ENCODE measurements at regions not wholly inside any gene's neighbourhood (a gene's known extent, or its start where the extent isn't known, plus 50 kb on each side); places are given as distances from the start of the nearest gene placed in this dataset.
A peak's percentile ranks its signal among the peaks of the same experiment; 100 is the strongest.
"Not testable (repeated sequence)": the region's sequence is repeated elsewhere in the genome, so short reads cannot be mapped to it uniquely, and the experiment has no call there.

DNA sequence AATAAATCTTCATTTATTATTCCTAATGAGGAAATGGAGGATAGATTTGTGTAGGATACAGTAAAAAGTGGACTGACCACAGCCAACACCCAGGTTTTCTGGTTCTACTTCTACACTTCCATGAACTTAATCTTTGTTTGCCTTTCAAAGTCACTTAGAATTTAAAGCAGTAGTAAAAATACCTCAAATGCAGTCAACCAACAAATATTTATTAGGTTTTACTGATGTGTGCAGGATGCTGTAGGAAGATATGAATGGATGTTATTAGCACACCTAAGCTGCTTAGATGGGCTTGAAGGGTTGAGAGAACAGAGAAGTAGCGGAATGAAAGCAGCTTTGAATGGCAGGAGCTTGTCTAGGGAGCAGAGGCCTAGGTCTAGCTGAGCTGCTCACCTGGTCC lies 201.1 kb downstream of the PALM2AKAP2 start:
- no peak for DNase-seq

DNA sequence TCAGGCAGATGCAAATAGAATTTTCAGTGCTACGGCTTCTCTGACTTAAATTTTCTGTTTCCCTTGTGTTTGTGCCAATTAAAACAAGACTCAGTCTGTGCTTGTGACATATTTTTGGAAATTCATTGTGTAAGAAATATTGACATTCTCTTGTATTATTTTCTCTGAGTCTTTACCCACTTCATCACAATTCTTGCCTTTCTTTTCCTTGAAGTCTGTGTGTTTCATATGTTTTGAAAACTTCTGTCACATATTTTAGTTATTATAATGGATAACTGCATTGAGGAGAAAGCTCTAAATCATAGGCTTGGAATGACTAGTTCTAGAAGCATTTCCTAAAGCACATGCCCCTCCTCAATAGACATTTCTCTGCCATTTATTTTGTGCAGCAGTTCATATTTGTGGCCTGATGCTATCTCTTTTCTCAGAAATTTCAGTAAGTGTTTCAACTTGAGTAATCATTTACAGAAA lies 206.6 kb downstream of the PALM2AKAP2 start:
- DNase-seq: no peak

DNA sequence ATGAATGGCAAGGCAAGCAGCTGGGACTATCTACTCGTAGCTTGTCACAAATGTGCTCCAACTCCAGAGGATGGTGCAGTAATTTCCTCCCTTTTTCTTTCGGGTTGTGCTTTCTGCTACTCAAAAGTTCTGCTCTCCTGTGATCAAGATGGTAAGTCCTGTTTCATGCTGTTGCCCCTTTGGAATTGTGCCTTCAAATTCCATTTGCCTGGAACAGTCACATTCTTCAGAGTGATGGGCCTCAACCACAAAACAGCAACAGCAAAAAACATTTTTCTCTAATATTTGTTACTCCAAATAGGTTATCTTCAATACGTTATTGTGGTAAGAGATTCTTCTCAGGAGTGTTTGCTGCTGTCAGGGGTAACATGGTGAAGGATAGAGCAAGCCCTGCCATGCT lies 209.3 kb downstream of the PALM2AKAP2 start:
- no peak for DNase-seq

DNA sequence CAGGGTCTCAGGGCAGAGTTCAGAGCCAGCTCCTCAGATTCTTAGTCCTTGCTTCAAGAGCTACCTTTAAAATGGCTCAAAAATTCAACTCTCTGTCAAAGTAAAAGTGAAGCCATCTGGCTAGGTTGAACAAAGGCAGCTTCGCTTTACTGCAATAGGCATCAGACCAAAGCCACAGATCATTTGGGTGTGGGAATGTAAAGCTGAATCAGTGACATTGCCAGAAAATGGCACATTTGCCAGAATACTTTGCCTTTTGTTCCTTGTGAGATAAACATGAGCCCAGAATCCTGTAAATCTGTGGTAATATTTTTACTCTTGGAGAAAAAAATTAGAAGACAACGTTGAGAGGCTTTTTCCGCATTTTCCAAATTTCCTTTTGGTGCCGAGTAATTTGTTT lies 210.5 kb downstream of the PALM2AKAP2 start:
- no peak for DNase-seq

DNA sequence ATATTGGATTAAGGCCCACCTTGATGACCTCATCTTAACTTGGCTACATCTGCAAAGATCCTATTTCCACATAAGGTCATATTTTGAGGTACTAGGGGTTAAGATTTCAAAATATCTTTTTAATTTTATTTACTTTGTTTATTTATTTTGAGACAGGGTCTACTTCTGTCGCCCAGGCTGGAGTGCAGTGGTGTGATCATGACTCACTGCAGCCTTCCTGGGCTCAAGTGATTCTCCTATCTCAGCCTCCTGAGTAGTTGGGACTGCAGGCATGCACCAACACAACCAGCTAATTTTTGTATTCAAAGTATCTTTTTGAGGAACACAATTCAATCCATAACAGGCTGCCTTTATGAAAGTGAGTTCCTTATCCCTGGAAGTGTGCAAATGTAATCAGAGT lies 212.3 kb downstream of the PALM2AKAP2 start:
- DNase-seq: no peak

DNA sequence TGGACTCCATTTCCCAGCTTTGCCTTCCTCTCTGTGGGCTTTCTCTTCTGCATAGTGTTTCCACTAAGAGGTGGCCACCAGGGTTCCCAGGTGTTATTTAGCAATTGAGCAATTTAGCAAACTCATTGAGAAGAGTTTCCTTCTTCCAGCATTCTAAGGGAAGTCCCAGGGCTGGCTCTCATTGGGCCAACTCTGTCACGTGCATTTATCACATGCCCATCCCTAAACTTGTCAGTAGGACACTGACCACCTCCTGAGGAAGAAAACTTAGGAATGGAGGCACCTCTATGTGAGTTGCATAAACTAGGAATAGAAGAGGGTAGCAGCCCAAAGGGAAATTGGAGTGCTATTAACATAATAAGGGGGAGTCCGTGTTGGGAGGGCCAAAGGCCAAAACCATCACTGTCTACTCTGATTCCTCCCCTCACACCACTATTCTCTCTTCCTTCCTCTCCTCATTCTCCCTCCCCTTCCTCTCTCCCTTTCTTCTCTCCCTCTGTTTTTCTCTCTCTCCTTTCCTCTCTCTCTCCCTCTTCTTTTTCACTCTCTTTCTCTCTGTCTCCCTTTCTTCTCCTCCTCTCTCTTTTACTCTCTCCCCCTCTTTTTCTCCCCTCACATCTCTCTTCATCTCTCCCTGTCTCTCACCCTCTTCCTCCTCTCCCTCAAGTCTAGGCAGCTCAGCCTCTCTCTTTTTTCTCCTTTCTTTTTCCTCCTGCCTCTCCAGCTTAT lies 213.4 kb downstream of the PALM2AKAP2 start:
- DNase-seq: no peak

DNA sequence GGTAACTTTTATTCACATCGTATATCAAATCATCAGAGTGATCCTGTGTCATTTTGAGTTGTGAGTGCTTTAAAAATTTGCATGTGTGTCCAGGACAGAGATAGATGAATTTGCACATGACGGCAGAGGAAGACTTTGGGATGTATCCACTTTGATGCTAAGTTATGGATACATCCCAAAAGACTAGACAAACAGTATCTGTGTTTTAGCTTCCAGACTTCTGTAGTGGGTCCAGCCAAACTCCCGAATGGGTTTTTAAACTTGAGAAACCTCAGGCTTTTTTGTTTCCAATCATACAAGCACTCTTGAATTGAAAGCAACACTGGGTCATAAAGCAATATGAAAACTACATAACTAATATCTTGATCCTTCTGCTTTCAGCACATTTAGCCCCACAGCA lies 213.8 kb downstream of the C9orf152 start:
- DNase-seq: no peak

DNA sequence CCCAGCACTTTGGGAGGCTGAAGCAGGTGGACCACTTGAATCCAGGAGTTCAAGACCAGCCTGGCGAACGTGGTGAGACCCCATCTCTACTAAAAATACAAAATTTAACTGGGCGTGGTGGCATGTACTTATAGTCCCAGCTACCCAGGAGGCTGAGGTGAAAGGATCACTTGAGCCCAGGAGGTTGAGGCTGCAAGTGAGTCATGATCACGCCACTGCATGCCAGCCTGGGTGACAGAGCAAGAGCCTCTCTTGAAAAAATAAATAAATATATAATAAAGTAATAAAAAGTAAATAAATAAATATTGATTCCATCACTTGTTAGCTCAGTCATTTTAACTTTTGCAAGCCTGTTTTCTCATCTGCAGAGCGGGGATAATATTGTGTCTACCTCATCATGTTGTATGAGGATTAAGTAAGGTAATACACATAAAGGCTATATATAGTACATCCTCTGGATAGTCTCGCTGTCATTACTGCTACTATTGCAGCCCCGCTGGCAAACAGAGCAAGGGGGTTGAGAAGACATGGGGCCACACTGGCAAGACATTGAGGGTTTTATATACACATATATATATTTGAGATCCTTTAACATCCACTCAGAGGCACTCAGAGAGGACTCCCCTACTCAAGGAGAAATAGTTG lies 210.9 kb downstream of the C9orf152 start:
- DNase-seq: no peak

DNA sequence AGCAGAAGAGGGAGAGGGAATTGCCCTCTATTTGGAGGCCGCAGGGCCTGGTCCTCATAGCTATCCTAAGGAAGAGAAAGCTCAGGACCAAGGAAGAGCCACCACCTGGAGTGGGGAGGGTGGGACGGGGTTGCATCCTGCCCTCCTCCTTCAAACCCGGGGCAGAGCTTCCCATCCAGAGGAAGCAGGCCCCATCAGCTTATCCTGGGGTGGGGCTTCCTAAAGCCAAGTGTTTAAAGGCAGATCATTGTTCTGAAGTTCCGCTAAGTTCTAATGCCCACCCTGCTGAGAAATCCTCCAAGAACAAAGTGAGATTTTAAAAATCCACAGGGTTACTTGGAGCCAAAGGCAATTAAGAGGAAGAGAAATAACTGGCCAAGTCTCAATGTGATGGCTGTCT lies 210.3 kb downstream of the C9orf152 start:
- DNase-seq: no peak

DNA sequence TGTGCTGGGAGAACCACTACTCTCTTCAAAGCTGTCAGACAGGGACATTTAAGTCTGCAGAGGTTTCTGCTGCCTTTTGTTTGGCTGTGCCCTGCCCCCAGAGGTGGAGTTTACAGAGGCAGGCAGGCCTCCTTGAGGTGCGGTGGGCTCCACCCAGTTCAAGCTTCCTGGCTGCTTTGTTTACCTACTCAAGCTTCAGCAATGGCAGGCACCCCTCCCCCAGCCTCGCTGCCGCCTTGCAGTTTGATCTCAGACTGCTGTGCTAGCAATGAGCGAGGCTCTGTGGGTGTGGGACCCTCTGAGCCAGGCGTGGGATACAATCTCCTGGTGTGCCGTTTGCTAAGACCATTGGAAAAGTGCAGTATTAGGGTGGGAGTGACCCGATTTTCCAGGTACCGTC lies 202.4 kb downstream of the C9orf152 start:
- DNase-seq: peak; percentile 43

DNA sequence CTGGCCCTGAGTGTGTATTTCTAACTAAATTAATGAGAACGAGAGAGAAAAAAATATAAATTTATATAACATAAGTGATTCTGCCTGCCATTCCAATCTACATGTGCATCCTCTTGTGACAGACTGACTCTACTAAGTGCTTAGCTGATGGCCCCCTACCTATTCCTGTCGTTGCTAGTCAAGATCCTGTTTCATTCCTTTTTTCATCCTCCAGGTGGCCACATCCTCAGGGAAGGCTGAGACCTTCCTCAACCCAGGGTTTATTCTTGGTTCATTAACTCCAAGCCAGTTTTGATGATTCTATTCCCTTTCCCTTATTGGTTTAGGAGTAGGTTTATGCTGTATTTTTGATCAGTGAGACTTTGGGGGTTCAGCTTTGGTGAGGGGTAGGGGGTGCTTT lies 201.3 kb downstream of the C9orf152 start:
- DNase-seq: no peak

DNA sequence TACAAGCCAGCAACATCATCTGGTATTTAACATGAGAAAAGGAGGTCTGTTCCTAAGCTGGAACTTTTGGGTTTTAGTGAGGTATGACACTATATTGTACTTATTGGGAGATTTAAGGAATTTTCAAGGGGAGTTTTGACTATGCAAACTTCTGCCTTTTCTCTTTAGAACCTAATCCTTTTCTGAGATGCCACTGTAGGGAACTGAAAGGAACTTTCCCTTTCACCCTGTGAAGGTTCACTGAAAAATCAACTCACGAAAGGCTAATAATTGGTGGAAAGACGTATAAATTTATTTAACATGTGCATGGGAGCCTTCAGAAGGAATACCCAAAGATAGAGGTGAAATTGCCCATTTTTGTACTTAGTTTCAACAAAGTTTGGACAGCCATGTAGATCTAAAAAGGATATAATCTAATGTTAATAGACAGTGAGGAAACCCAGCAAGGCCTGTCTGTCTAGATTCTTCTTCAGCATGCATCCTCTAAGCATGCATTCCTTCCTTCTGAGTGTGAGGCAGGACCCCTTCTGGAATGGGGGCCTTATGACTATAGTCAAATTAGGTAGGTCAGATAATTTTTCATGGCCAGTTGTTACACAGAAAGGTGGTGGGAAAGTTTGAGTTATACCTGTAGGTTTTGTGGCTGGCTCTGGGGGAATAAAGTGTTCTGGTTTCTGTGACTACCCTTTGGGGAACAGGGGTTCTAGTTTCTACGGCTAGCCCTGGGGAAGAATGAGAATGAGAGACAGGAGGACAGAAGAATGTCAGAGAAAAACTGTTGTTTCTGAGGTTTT lies 200.3 kb downstream of the C9orf152 start:
- DNase-seq: no peak

DNA sequence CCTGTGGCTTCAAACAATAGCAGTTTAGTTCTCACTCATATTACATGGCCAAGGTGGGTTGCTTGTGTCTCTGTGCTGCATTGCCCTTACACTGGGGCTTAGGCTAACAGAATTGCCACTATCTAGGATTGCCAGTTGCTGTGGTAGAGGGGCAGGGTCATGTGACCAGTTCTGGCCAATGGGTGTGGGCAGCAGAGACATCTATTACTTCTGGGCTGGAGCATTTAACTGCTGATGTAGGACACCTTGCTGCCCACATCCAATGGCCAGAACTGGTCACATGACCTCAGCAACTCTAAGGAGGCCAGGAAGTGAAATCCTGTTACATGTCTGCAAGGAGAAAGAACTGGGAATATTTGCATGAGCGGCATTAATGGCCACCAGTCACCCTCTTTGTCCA lies 199.3 kb downstream of the C9orf152 start:
- DNase-seq: no peak

DNA sequence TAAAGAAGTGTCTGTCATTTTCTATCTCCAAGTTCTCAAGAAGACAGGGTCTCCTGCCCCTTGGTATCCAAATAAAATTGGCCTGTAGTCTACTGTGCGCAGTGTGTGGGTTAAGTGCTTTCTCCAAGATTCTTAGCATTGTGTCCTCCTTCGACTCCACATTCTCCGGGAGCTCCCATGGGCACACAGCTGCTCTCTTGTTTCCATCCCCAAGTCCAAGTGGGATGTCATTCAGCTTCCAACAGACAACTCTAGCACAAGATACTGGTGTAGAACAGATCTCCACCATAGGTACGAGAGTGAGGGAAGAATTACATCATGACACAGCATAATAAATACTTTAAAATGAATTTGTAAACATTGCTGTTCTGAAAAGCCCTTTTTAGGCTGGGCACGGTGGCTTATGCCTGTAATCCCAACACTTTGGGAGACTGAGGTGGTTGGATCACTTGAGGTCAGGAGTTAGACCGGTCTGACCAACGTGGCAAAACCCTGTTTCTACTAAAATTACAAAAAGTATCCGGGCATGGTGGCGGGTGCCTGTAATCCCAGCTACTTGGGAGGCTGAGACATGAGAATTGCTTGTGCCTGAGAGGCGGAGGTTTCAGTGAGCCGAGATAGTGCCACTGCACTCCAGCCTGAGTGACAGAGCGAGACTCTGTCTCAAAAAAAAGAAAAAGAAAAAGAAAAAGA lies 196.2 kb downstream of the C9orf152 start:
- DNase-seq: no peak

DNA sequence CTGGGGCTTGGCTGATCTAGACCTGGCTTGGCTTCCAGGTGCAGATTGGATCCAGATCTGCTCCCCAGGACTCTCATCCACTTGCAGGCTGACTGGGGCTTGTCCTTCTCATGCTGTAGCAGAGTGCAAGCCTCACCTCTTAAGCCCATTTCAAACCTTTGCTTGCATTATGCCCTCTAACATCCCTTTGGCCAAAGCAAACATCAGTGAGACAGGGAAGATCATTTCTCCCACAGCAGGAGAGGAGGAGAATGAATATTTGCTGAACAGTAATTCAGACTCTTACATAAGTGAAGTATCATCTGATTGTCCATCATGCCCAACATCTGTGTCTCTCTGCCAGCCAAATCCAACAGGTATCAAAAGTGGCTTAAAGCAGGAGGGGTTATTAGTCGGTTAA lies 194.9 kb downstream of the C9orf152 start:
- no peak for DNase-seq

DNA sequence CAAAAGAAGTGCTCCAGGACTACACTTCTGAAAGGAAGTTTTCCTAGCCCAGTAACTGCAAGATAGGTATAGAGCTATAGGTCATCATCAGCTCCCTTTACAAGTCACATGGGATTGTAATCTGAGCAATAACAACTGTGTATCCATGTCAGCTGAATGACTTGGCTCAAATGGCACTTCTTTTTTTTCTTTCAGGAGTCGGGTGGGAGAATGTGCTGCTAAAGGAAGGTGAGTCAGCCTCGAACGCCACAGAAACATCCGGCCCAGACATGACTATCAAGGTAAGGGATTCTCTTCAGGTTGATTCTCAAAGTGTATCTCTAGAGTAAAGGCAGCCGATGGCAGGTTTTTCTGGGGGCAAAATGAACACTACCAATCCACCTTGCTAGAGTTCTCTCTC lies 192.2 kb downstream of the C9orf152 start:
- DNase-seq: no peak

DNA sequence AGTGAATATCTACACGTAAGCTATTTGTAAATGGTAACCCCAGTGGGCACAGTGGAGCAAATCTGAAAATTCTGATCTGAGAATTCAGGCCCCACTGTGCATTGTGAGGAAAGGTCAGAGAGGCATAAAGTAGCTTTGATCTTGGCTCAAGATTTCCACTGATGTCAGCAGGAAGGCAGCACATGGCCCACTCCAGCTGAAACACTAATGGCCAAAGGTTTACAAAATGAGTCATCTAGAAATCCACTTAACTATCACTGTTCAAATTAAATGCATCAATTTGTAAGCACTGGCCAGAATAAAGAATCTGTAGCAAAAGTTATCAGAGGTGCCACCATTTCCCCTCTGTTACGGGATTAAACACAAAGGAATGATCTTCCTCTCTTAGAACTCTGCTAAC lies 191.6 kb downstream of the C9orf152 start:
- no peak for DNase-seq

DNA sequence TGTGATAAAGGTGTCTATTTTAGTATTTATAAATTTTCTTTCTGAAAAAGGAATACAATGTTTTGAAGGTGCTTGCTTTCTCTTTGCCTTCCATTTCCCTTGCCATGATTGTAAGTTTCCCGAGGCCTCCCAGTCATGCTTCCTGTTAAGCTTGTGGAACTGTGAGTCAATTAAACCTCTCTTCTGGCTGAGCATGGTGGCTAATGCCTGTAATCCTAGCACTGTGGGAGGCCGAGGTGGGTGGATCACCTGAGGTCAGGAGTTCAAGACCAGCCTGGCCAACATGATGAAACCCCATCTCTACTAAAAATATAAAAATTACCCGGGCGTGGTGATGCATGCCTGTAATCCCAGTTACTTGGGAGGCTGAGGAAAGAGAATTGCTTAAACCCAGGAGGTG lies 187.7 kb downstream of the C9orf152 start:
- DNase-seq: not testable (repeated sequence)

DNA sequence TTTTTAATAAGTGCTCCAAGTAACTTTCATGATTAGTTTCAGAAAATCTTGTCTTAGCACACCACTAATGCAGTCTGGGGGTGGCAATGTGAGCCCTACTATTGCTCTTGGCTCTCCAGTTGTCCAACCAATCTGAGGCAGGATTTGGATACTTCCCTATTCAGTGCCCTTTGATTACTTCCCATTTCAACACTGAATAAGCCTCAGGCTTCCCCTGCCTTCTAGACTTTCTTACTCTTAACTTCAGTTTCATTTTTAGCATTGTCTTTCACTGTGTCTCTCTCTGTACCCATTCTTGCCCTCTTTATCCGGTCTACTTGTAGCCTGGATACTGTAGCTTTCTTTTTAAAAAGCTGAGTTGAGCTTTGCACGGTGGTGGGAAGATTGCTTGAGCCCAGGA lies 186.1 kb downstream of the C9orf152 start:
- no peak for DNase-seq

DNA sequence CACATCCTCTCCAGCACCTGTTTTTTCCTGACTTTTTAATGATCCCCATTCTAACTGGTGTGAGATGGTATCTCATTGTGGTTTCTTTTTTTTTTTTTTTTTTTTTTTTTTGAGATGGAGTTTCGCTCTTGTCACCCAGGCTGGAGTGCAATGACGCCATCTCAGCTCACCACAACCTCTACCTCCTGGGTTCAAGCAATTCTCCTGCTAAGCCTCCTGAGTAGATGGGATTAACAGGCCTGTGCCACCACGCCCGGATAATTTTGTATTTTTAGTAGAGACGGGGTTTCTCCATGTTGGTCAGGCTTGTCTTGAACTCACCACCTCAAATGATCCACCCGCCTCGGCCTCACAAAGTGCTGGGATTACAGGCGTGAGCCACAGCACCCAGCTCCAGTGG lies 184.7 kb downstream of the C9orf152 start:
- not testable (repeated sequence) for DNase-seq

DNA sequence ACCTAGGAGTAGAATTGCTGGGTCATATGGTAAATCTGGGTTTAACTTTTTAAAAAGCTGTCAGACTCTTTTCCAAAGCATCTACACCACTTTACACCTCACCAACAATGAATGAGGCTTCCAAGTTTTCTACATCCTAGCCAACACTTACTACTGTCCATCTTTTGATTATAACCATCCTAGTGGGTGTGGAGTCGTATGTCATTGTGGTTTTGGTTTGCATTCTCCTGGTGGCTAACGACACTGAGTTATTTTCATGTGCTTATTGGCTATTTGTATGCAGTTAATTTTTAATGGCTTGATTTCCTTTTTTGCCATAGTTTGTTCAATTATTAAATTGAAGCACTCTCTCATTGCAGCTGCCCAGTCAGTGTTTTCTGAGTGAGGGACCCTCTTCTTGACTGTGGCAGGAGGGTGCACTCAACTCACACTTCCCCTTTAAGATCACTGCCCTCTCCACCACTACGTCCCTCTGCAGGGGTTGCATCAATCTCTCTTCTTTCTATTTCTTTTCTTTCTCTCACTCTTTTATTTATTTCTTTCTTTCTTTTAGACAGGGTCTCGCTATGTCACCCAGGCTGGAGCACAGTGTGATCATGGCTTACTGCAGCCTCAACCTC lies 182.3 kb downstream of the C9orf152 start:
- DNase-seq: no peak

DNA sequence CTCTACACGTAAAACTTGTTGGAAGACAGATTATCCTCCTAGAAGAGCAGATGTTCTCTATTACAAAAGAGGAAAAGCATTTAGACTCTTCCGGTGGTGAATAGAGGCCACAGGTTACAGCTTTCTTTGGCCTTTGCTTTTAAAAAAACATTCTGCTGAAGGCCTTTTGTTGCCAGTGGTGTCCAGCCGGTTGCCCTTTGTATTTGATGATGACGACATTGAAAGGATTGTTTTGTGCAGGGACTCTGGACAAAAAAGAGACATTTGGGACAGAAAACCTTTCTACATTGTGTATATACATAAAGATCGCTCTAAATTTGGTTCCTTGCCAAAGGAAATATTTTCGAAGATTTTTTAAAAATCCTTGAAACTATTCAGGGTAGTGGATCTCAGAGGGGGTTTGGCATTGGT lies 180.3 kb downstream of the C9orf152 start:
- DNase-seq: no peak

DNA sequence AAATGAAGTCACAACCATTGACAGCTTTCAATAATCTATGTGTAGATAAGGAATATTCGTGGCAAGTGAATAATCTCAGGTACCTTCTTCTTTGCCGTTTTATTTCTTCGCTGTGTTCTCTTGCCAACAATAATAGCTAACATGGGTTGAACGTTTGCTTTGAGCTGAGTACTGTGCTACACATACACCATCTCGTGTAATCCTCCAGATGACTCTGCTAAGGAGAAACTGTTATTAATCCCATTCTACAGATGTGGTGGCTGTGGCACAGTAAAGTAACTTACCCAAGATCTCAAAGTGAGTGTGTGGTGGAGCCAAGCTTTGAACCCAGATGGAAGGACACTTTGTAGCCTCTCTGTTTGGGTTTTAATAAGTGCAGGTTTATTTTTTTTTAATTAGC lies 179.7 kb downstream of the C9orf152 start:
- DNase-seq: no peak
